Panc1 (cell line): ENCODE measurements at regions not wholly inside any gene's neighbourhood (a gene's known extent, or its start where the extent isn't known, plus 50 kb on each side); places are given as distances from the start of the nearest gene placed in this dataset.

Source experiments
- ATAC-seq: fragments of 200-7000 bp; cut with Tn5 transposase; 2 replicates; pipeline ENCODE4 v1.9.1; 2020; ENCODE audit warnings: mild to moderate bottlenecking, moderate library complexity
- BruUV-seq: library from RNA; stranded (reverse); fragments of 400-500 nt; replicated peaks from 2 replicates; lab custom pipeline; 2021; lab: Mats Ljungman, UMichigan
- CTCF ChIA-PET: fragments of 300-600 bp; sonication (Branson Sonifier 250); formaldehyde crosslinking; loops from one replicate; lab custom pipeline; 2022; ENCODE audit warnings: antibody characterized with exemption; lab: Charles Lee
- POLR2A ChIA-PET: fragments of 300-600 bp; sonication (Branson Sonifier 250); formaldehyde crosslinking; loops from one replicate; lab custom pipeline; 2022; ENCODE audit warnings: antibody characterized with exemption; lab: Charles Lee
- DNase-seq: peaks from one replicate; pipeline ENCODE4 v3.0.0-alpha.2; 2010; ENCODE audit warnings: low read depth, low spot score
- H3K27ac ChIP-seq: 2 replicates; pipeline ENCODE4 v1.5.1; 2011; ENCODE audit warnings: mild to moderate bottlenecking, low read length, inconsistent platforms
- H3K27me3 ChIP-seq: fragments of 200-500 bp; sonication (Bioruptor generic); 2 replicates; pipeline ENCODE4 v1.6.0; 2014; ENCODE audit warnings: low read length, inconsistent platforms; ENCODE audit not compliant: control insufficient read depth, insufficient read depth
- H3K36me3 ChIP-seq: fragments of 200-500 bp; sonication (Bioruptor generic); 2 replicates; pipeline ENCODE4 v1.5.1; 2014; ENCODE audit warnings: inconsistent platforms, mild to moderate bottlenecking, low read length, moderate library complexity; ENCODE audit not compliant: control insufficient read depth, insufficient read depth
- H3K4me1 ChIP-seq: 2 replicates; pipeline ENCODE4 v1.5.1; 2011; ENCODE audit warnings: inconsistent platforms, mild to moderate bottlenecking, low read length, moderate library complexity; ENCODE audit not compliant: control insufficient read depth, insufficient read depth
- H3K4me3 ChIP-seq, 2 experiments: 2 replicates each; pipeline ENCODE4 v1.5.1; 2011 to 2012; ENCODE audit warnings: low read depth in 2 of 2, low read length in 2 of 2, mild to moderate bottlenecking in 2 of 2, inconsistent platforms in 1 of 2, moderate library complexity in 1 of 2
- H3K9me3 ChIP-seq: fragments of 200-500 bp; sonication (Bioruptor generic); 2 replicates; pipeline ENCODE4 v1.5.1; 2014; ENCODE audit warnings: low read depth, mild to moderate bottlenecking, inconsistent platforms, low read length, moderate library complexity; ENCODE audit not compliant: control insufficient read depth, insufficient read depth
- CTCF ChIP-seq: fragments of 450-650 bp; IDR thresholded peaks from 2 replicates; pipeline ENCODE4 v1.5.1; 2017; ENCODE audit warnings: mild to moderate bottlenecking
- POLR2AphosphoS5 ChIP-seq: IDR thresholded peaks from 2 replicates; pipeline ENCODE4 v1.6.1; 2012; ENCODE audit warnings: mild to moderate bottlenecking, low read depth, low read length, moderate library complexity
- SIN3A ChIP-seq: IDR thresholded peaks from 2 replicates; pipeline ENCODE4 v1.6.1; 2012; ENCODE audit warnings: low read depth, mild to moderate bottlenecking, low read length, moderate library complexity, borderline replicate concordance; ENCODE audit not compliant: insufficient read depth
- TCF7L2 ChIP-seq: IDR thresholded peaks from 2 replicates; pipeline ENCODE4 v1.6.1; 2011; ENCODE audit warnings: mild to moderate bottlenecking, low read depth, low read length, inconsistent platforms
- in situ Hi-C: cut with HindIII; loops from 2 replicates; pipeline ENCODE4 v1.10.0; 2016; ENCODE audit warnings: low sequenced_read_pairs, low pct_unique_long_range_greater_than_20kb
- intact Hi-C: fragments of 100-400 bp; cut with micrococcal nuclease; formaldehyde crosslinking; loops from one replicate; pipeline ENCODE4 v1.10.0; 2022; ENCODE audit not compliant: unreplicated experiment
- TF ChIP-seq, protein P1 (sequence below), 2 experiments: IDR thresholded peaks; 2 replicates each; pipeline ENCODE4 v1.6.1; 2011 to 2012; ENCODE audit warnings: low read depth in 2 of 2, control low read depth in 1 of 2, low read length in 1 of 2, mild to moderate bottlenecking in 1 of 2, moderate library complexity in 1 of 2; ENCODE audit not compliant: insufficient read depth in 1 of 2

GRCh38 chr14:106218174-106218573 is 691.8 kb downstream of the TMEM121 start:
- ChIA-PET CTCF (no interaction called here), POLR2A (no interaction called here)
- DNase-seq (no peak), ATAC-seq (no peak)
- intact Hi-C loops (no loop called here), in situ Hi-C loops (no loop called here)
- no peaks in the 10 kb centered on the region for H3K4me1 ChIP-seq
- TF ChIP-seq CTCF (no peak), TCF7L2 (no peak), SIN3A (no peak), POLR2AphosphoS5 (no peak)
- TF ChIP-seq, protein P1, sequence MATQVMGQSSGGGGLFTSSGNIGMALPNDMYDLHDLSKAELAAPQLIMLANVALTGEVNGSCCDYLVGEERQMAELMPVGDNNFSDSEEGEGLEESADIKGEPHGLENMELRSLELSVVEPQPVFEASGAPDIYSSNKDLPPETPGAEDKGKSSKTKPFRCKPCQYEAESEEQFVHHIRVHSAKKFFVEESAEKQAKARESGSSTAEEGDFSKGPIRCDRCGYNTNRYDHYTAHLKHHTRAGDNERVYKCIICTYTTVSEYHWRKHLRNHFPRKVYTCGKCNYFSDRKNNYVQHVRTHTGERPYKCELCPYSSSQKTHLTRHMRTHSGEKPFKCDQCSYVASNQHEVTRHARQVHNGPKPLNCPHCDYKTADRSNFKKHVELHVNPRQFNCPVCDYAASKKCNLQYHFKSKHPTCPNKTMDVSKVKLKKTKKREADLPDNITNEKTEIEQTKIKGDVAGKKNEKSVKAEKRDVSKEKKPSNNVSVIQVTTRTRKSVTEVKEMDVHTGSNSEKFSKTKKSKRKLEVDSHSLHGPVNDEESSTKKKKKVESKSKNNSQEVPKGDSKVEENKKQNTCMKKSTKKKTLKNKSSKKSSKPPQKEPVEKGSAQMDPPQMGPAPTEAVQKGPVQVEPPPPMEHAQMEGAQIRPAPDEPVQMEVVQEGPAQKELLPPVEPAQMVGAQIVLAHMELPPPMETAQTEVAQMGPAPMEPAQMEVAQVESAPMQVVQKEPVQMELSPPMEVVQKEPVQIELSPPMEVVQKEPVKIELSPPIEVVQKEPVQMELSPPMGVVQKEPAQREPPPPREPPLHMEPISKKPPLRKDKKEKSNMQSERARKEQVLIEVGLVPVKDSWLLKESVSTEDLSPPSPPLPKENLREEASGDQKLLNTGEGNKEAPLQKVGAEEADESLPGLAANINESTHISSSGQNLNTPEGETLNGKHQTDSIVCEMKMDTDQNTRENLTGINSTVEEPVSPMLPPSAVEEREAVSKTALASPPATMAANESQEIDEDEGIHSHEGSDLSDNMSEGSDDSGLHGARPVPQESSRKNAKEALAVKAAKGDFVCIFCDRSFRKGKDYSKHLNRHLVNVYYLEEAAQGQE (IDR thresholded peaks at IDR 0.05; ENCODE audit: insufficient read depth in 1 of 2, low read depth in 2 of 2, low read length in 1 of 2) = no peak
- no peaks in the 10 kb centered on the region; the same call in 1 of the 2 replicates for H3K27me3 ChIP-seq
- no TSS peak for BruUV-seq
- H3K9me3 ChIP-seq = no peaks in the 10 kb centered on the region
- no peak overlapping the region for H3K27ac ChIP-seq
- no peaks in the 10 kb centered on the region for H3K36me3 ChIP-seq
- H3K4me3 ChIP-seq = no peak overlapping the region

DNA sequence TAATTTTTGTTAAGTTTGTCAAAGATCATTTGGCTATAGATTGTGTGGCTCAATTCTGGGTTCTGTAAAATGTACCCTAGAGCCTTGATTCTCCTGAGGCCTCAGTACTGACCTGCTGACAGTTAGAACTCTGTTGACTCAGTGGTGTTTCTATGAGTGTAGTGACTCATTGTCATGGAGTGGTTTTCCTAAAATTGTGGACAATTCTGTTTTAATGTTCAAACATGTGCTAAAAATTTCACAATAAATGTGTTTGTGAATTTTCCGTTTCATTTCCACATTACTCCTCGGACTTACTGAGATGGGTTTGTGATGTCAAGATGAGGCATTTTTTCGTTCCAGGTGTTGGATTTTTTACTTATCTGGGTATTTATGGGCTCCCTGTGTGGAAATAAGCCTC is 695.9 kb downstream of the TMEM121 start:
- Histone ChIP-seq H3K27ac (no peak overlapping the region), H3K4me3 (no peak overlapping the region), H3K4me1 (no peaks in the 10 kb centered on the region), H3K27me3 (no peaks in the 10 kb centered on the region; the same call in 1 of the 2 replicates), H3K9me3 (no peaks in the 10 kb centered on the region), H3K36me3 (no peaks in the 10 kb centered on the region)
- DNase-seq = no peak
- no peak for ATAC-seq
- in situ Hi-C loops = no loop called here
- intact Hi-C loops = no loop called here
- POLR2A ChIA-PET = no interaction called here
- TF ChIP-seq SIN3A (no peak), TCF7L2 (no peak), POLR2AphosphoS5 (no peak), CTCF (no peak)
- TF ChIP-seq, protein P1 (IDR thresholded peaks at IDR 0.05; ENCODE audit: insufficient read depth in 1 of 2, low read depth in 2 of 2, low read length in 1 of 2) = no peak
- CTCF ChIA-PET = no interaction called here
- BruUV-seq = no TSS peak
